ENCODE measurements at regions not wholly inside any gene's neighbourhood (a gene's known extent, or its start where the extent isn't known, plus 50 kb on each side); places are given as distances from the start of the nearest gene placed in this dataset.
"Not testable (repeated sequence)": the region's sequence is repeated elsewhere in the genome, so short reads cannot be mapped to it uniquely, and the experiment has no call there.

- DNase-seq: no peak
These were observed 2056.8 kb upstream of the CELF4 start for GRCh38 chr18:39622431-39622830.

GRCh38 chr18:39620551-39621168 lies 2055.1 kb upstream of the CELF4 start:
- DNase-seq: no peak

GRCh38 chr18:39618265-39619003 lies 2052.8 kb upstream of the CELF4 start:
- DNase-seq: no peak

DNA sequence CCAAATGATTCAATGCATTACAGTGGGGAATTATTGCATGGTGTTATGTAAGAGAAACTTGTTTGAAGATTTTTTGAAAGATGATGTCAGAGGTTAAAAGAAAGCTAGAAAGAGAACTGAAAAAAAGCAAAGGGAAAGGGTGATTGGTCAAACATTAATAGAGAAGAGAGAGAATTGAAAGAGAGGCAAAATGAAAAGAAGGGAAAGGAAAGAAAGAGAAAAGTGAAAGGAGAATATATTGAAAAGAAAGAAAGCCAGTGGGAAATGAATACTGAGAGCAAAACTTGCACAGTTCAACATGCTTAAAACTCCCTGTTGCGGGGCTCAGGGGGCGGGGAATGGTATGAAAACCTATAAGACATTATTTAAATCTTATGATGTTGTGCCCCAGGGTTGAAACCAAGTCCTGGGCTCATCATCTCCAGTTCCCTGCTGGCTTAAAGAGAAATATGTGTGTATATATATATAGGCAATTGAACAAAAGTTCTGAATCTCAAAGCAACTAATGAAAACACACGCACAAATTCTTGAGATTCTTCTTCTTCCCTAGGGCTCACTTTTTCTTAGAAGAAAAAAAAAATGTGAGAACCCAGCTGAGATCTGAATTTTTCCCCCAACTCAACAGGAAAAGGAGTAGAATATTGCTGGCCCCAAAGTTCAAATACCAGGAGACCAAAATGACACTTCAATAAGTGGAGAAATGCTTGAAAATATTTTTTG lies 2045.9 kb upstream of the CELF4 start:
- DNase-seq: no peak

DNA sequence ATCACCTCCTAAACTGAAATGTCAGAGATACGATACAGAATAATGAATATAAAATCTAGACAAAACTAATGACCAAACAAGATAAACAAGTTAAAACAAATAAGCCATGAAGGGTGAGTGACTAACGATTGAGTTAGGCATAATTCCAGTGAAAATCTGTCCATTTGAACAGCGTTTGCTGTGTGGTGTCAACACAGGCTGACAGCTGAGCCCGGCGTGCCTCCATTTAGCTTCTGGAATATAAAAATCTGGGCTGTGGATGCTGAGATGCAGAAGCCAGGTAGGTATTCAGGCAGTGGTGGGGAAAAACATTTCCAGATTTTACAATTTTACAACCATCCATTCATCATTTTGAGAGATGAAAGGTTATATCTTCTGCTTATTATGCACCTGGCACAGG lies 2041.4 kb upstream of the CELF4 start:
- DNase-seq: no peak

- no peak for DNase-seq
These were observed 2039.2 kb upstream of the CELF4 start for GRCh38 chr18:39604836-39605235.

DNA sequence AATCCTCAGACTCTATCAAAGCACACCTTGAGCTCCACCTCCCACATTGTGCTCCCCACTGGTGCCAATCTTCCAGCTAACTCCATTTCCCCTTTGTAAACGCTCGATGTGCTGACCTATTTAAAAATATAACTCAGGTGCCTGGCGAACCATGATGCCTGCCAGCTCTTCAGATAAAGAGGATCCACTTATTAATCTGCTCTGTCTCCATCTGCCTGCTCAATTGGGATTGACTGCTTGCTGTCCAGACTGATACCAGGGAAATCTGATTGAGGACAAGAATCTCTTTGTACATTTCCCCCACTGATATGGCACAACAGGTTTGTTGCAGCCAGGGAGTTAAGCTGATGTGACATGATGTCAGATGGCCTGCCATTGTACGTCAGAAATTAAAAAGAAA lies 2036.5 kb upstream of the CELF4 start:
- no peak for DNase-seq

DNA sequence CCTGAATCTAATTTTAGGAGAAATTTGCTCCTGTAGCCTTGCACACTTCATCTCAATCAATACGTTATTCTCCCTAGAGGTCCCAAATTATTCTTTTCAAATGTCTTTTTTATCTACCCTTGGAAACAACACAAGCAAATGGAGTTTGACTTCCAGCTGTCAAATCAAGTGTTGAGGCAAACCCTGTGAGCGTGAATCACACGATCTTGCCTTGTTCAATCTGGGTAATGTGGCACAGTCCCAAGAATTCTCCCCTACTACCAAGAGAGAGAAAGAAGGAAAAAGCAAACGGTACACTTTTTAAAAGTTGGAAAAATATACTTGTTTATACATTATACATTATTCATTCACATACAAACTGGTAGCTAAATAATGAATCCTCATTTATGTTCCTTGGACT lies 2035.3 kb upstream of the CELF4 start:
- no peak for DNase-seq

DNA sequence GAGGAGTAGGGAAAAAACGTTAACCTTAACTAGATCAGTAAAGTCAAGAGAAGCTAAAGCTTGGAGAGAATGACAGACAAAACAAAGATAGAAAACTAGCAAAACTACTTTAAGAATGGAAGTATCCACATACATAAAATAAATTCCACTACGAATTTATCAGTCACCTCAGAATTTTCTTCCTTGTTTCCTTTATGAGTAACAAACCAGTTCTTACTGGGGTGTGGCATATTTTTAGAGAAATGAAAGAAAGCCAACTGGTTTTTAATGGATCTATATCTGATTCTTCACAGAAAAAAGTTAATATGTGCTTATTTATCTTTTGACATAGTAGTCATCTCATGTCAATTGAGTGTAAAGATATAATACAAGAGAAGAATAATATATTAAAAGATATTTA lies 2033.7 kb upstream of the CELF4 start:
- no peak for DNase-seq

GRCh38 chr18:39596891-39597290 lies 2031.3 kb upstream of the CELF4 start:
- peak in 1 of 3 experiments; percentile 15 for DNase-seq

DNA sequence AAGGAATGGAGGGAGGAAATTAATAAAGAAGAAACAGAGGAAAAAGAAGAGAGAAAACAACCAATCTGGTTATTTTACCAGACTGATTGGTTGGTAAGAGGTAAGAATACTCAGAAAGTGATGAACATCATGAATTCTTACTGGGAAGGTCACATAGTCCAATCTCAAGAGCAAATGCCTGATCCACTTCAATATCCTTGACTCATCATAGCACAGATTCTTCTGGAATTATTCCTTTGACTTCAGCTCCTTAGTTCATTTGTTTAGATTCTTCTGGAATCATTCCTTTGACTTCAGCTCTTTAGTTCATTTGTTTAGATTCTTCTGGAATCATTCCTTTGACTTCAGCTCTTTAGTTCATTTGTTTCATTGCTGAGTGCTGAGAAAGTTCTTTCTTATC lies 2030.6 kb upstream of the CELF4 start:
- DNase-seq: no peak

DNA sequence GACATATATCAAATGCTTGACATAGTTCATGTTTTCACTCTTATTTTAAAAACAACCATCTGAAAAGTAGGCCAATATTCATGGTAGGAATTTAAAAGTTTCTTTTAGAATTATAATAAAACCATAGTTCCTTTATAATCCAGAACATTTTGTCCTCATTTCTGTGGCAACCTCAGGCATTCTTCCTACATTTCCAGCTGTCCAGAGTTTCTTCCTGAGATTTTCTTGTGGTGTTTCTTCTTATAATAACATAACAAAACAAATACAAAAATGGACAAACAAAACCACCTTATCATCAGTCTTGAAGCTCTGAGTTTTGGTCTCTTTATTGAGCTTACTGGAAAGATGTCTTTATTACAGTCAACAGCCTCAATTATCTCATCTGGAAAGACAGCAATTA lies 2028.6 kb upstream of the CELF4 start:
- no peak for DNase-seq

DNA sequence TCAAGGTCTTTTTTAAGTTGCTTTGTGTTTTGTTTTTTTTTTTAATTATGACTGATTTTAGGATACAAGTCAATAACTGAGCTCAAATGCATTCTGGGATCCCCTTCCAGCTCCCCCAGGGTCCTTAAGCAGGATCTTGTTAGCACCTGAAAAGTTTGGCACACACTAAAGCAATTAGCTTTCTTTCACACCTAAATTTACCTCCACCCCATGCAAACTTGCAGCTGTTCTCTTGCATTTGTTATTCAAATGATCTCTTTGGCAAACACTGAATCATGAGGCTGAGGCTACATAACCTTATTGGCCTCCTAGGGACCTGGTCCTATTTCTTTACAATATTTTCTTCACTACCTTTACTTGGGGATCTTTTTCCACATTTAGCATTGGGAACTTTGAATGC lies 2026.1 kb upstream of the CELF4 start:
- DNase-seq: peak in 1 of 3 experiments; percentile 58

GRCh38 chr18:39589496-39589895 lies 2023.9 kb upstream of the CELF4 start:
- DNase-seq: no peak

- no peak for DNase-seq
These were observed 2022.0 kb upstream of the CELF4 start for GRCh38 chr18:39587586-39587985.

DNA sequence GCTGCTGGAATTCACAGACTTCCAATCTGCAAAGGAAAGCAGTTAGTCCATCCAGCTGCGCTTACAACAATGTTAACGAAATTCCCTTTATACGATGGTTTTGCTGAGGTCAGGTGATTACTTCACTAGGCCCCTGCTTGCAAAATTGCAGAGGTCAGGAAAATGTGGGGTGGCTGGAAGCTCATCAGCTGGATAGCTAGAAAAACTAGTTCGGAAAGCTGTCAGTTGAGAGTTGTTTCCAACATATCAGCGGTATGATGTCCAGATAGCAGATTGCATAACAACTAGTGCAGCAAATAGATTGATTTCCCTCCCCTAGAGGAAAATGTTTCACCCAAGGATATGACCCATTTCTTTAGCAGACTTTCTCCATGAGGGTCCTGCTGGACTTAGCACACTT lies 2021.1 kb upstream of the CELF4 start:
- DNase-seq: no peak

DNA sequence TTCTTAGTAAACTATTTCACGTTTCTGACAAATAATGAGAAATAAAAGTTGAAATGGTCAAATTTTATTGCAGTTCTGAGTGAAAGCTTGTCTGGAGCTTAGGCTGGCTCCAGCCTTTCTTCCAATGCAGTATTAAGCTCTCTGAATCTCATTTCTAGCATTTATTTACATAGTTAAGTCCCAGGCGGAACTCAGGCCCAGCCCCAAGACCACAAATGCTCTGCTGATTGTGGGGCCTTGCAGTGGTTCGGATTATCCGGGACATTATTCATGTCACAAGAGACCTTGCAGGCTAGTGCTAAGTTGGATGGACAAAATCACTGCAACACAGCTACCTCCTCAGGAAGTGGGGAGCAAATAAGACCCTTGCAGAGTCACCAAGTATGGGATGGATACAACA lies 2009.3 kb upstream of the CELF4 start:
- no peak for DNase-seq

- DNase-seq: peak in 2 of 3 experiments; percentile 5 to 55
These were observed 2005.9 kb upstream of the CELF4 start for GRCh38 chr18:39571511-39571910.

GRCh38 chr18:39565551-39566230 lies 2000.1 kb upstream of the CELF4 start:
- DNase-seq: not testable (repeated sequence)

DNA sequence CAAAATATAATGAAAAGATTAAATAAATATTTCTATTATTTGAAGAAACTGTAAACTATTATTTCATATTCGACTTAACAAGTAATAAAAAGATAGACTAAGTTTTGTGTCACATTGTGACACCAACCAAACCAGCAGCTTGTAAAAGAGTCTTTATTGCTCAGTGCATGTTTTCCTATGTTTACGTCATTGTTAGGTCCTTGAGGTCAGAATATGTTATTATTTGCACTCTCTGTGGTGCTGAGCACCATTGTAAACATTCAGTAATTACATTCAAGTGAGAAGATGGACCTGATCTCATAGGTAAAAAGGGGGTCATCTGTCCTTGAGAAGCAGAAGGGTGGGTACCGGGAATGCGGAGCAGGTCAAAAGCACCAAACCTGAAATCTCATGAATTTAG lies 1999.1 kb upstream of the CELF4 start:
- peak in 1 of 3 experiments; percentile 49 for DNase-seq

GRCh38 chr18:39561126-39561525 lies 1995.5 kb upstream of the CELF4 start:
- DNase-seq: no peak

DNA sequence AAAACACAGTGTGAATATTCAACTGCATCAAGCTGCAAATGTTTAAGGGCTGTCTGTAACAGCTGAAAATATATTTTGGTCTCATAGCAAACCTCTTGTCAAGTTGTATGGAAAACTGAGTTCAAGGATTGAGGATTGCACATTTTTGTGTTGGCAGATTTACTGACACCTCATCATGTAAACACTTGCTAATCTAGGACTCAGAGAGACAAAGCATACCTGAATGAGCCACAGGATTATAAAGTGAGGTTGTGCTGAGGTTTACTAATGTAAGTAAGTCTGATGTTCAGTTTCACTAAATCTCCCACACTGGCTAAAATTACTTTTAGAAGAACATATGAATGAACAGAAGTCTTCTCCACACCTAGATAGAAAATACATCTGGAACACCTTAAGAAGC lies 1993.1 kb upstream of the CELF4 start:
- DNase-seq: peak in 1 of 3 experiments; percentile 51

GRCh38 chr18:39555496-39555895 lies 1989.9 kb upstream of the CELF4 start:
- DNase-seq: no peak

- DNase-seq: no peak
These were observed 1985.1 kb upstream of the CELF4 start for GRCh38 chr18:39550701-39551100.

Data from NCI-H1417 (cell line).